Activated CD4-positive, CD25-positive, alpha-beta regulatory T cell (primary cell): ENCODE measurements at regions not wholly inside any gene's neighbourhood (a gene's known extent, or its start where the extent isn't known, plus 50 kb on each side); places are given as distances from the start of the nearest gene placed in this dataset.

Experiments
- DNase-seq, 4 experiments: peaks; one replicate each; lab custom pipeline; 2025; lab: John Stamatoyannopoulos, UW

- DNase-seq: no peak
These were observed 79.6 kb upstream of the UQCRFS1 start for GRCh38 chr19:29292562-29292961.

GRCh38 chr19:29293292-29293691, 80.3 kb upstream of the UQCRFS1 start:
- DNase-seq: no peak

- no peak for DNase-seq
These were observed 80.9 kb upstream of the UQCRFS1 start for GRCh38 chr19:29293736-29294342.

GRCh38 chr19:29294343-29294811, 81.4 kb upstream of the UQCRFS1 start:
- no peak for DNase-seq

- no peak for DNase-seq
These were observed 82.3 kb upstream of the UQCRFS1 start for GRCh38 chr19:29295285-29295684.

GRCh38 chr19:29297381-29297780, 84.4 kb upstream of the UQCRFS1 start:
- no peak for DNase-seq

- DNase-seq: no peak
These were observed 86.7 kb upstream of the UQCRFS1 start for GRCh38 chr19:29299416-29300380.

- DNase-seq: no peak
These were observed 89.3 kb upstream of the UQCRFS1 start for GRCh38 chr19:29302002-29302928.

- no peak for DNase-seq
These were observed 90.2 kb upstream of the UQCRFS1 start for GRCh38 chr19:29303069-29303718.

- no peak for DNase-seq
These were observed 90.8 kb upstream of the UQCRFS1 start for GRCh38 chr19:29303719-29304090.

- no peak for DNase-seq
These were observed 92.3 kb upstream of the UQCRFS1 start for GRCh38 chr19:29305268-29305667.

- no peak for DNase-seq
These were observed 96.1 kb upstream of the UQCRFS1 start for GRCh38 chr19:29308977-29309590.

- DNase-seq: no peak
These were observed 96.7 kb upstream of the UQCRFS1 start for GRCh38 chr19:29309637-29310036.

- no peak for DNase-seq
These were observed 98.3 kb upstream of the UQCRFS1 start for GRCh38 chr19:29311191-29311790.

GRCh38 chr19:29315556-29316190, 102.7 kb upstream of the UQCRFS1 start:
- no peak for DNase-seq

- DNase-seq: no peak
These were observed 105.6 kb upstream of the UQCRFS1 start for GRCh38 chr19:29318581-29318980.

- DNase-seq: no peak
These were observed 107.1 kb upstream of the UQCRFS1 start for GRCh38 chr19:29320086-29320485.

- DNase-seq: no peak
These were observed 107.7 kb upstream of the UQCRFS1 start for GRCh38 chr19:29320618-29321017.

- no peak for DNase-seq
These were observed 108.2 kb upstream of the UQCRFS1 start for GRCh38 chr19:29321116-29321515.

GRCh38 chr19:29323021-29323430, 110.1 kb upstream of the UQCRFS1 start:
- DNase-seq: no peak
